Activated CD4-positive, alpha-beta T cell treated with anti-CD3 and anti-CD28 coated beads for 1 hour (primary cell): ENCODE measurements at regions not wholly inside any gene's neighbourhood (a gene's known extent, or its start where the extent isn't known, plus 50 kb on each side); places are given as distances from the start of the nearest gene placed in this dataset.

Source experiments
- DNase-seq: peaks from one replicate; pipeline ENCODE4 v3.0.0-alpha.2; 2020

DNA sequence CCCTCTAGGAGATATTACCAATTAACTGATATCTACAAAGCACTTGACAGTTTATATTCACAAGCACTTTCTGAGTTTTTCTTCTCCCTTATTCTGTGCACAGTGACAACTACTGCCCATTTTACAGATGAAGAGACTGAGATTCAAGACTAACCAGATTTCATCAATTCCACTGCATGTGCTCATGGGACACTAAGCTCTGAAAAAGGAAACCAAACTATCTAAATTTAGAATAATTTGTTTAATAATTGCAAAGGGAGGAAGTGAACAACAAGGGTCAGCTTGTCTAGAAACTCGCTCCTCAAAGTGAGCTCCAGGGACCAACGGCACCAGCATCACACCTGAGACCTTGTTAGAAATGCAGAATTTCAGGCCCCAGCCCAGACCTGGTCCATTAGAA, 50.8 kb upstream of the MYLIP start:
- DNase-seq = no peak

DNA sequence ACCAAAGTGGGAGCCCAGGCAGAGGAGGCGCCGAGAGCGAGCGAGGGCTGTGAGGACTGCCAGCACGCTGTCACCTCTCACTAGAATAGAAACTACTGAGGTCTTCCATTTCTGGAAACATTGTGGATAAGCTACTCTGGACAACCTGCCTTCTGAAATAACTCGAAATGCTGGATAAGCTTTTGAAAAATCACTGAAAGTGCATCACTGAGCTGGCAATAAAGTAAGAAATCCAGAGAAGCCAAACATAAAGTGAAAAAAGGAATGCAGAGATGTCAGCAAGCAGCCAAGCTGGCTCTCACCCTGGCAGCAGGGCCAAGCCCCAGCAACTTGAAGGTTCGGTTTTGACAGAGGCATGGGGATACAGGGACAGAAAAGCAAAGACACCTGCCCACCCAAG, 59.2 kb upstream of the MYLIP start:
- no peak for DNase-seq

DNA sequence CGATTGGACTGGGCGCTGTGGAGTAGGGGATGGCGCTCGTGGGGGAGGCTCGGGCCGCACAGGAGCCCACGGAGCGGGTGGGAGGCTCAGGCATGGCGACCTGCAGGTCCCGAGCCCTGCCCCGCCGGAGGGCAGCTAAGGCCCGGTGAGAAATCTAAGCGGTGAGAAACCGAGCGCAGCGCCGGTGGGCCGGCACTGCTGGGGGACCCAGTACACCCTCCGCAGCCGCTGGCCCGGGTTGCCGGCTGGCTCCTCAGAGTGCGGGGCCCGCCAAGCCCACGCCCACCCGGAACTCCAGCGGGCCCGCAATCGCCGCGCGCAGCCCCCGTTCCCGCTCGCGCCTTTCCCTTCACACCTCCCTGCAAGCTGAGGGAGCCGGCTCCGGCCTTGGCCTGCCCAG, 59.7 kb upstream of the MYLIP start:
- no peak for DNase-seq

DNA sequence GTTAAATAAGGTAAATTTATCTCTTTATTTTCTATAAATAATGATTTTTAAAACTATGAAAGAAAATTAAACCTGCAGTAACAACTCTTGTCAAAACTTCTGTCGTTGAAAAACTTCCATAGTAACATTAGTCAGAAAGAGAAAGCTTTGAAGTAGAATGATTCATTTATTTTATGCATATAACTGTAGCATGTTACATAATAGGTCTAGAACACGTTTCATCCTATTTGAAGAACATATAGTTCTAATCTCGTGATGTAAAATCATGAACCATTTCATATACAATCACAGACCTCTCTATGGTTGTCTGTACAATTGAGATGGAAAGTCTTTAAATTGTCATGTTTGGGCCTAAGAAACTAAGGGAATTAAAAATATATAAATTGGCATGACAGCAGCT, 61.3 kb upstream of the MYLIP start:
- DNase-seq = no peak

DNA sequence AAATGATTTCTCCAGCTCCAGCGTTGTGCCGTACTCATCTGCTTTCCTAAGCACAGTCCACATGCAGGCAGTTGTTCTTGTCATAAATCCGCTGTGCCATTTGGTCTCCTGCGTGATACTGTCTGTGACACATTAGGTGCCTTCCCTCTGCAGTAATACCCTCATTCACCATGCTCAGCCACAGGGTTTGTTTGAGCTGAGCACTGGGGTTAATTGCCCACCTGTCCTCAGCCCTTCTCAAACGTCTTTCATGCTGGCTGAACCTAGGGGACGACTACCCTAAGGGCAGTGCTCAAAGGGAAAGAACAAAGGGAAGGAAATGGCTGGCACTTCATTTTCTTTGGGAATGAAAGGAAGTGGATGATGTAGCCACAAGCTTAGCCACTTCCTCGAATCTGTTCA, 64.2 kb upstream of the MYLIP start:
- no peak for DNase-seq

DNA sequence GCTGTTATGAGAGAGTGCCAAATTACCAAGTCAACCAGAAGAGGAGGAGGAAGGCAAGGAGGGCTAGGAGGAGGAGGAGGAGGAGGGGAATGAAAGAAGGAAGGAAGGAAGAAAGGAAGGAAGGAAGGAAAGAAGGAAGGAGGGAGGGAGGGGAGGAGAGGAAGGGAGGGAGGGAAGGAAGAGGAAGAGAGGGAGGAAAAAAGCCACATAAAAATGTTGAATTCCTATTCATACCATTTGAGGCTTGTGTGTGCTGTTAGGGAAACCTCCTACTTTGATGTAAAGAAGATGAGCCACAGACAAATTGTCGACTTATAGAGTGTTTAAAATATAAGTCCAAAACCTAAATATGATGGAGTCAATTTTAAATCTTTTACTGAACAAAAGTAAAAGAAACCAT, 65.3 kb upstream of the MYLIP start:
- DNase-seq = no peak

DNA sequence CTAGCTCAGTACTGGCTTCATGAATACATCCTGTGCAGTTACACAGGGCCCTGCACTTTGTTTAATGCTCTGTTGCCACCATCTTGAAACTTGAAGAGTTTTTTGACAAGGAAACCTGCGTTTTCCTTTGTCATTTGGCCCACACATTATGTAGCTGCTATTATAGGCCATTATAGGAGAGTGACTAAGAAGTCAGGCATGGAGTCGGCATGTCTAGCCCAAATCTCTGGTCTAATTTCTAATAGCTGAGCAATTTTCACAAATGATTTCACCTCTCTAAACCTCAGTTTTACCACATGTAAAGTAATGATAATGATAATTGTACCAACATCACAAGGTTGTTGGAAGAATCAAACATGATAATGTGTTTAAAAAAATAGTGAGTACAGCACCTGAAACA, 67.1 kb upstream of the MYLIP start:
- DNase-seq = no peak

DNA sequence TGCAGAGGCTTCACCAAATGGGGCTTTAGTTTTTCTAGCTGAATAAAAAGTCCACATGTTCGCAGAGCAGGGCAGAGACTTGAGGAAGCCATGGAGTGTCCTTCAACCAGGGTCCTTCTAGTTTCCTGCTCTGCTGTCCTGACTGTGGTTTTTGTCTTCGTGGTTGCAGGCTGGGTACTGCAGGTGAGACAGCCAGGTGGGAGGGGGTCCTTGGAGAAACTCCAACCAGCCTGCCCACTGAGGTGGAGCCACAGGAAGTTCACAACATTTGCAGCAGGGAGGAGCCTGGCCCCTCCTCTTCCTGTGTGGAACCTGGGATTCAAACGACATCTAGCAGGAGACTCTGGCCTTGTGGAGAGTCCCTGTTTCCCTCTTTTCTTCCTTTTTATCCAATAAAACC, 68.8 kb upstream of the MYLIP start:
- DNase-seq = no peak

DNA sequence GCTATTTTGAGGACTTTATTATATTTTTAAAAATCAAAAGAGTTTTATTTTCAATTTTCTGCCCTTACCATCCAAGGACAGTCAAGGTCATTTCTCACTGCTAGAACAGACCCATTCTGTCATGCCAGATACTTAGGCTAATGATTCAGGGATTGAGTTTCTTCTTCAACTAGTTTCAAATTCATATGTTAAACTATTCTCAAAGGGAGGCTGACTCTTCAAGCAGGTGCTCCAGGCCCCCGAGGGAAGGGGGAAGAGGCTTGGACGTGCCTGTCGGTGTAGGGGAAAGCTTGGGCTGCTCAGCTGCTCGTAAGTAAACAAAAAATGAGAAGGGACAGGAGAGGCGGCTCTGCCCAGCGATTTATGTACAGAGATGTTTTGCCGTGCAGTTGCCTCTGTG, 69.4 kb upstream of the MYLIP start:
- no peak for DNase-seq

DNA sequence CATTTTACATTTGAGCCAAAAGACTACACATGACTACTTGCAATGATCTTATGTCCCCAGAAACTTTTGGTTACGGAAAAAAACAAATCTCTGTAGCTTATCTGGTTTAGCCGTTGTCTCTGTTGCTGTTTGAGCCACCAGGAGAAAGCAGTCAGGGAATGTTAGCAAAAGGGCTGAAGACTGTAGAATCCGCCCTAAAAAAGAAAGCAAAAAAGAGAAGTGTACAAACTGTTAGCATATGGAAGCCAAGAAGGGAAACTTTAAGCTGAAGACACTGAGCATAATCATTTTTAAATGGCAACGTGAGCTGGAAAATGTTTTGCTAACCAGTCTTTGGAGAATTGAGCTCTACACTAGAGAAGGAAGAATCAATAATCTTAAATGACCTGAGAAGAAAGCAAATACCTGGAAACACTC, 69.9 kb upstream of the MYLIP start:
- no peak for DNase-seq

DNA sequence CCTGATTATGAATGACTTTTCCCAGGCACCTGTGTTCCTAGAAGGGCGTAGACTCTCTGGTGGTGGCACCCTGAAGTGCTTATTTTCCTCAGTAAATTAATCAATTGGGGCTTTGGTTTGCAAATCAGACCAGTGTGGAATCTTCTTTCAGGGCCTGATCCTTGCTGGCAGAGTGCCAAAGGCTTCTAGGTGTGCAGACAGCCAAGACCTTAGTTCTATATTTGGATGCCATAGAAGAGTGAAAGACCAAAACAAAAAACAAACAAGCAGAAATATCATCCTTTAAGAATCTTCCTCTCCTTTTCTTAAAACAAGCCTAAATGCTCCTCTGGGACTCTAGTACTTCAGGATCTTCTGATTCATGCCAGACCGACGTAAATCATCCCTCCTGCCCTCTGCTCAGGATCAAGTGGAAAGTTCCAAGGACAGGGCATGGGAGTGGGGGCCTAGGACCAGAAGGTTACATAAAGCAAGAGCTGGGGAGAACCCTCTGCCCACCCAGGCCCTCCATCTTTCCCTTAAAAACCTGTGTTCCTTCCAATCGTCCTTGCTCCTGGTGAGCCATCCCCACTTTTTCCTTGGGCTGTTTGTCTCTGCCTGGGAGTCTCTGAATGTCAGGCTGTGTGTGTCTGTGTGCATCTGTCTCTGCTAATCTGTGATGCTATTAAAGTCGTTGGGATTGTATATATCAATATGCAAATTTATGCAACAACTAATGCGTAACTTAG, 70.5 kb upstream of the MYLIP start:
- DNase-seq = no peak

DNA sequence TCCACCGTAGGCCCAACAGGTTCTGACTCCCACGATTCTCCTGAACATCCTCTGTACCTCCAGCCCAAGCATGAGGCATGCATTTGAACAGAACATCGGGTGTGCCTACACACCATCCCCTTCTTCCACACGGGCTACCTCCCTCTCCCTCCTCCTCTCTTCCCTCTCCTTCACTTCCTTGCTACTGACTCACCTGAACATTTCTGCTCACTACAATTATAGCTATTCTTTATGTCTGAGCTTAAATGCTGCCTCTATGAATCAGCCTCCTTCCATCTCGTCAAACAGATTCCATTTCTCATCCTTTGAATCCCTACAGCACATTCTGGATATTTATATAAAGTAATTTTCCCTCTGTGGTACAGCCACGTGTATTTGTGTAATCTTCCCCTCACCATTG, 71.4 kb upstream of the MYLIP start:
- no peak for DNase-seq

DNA sequence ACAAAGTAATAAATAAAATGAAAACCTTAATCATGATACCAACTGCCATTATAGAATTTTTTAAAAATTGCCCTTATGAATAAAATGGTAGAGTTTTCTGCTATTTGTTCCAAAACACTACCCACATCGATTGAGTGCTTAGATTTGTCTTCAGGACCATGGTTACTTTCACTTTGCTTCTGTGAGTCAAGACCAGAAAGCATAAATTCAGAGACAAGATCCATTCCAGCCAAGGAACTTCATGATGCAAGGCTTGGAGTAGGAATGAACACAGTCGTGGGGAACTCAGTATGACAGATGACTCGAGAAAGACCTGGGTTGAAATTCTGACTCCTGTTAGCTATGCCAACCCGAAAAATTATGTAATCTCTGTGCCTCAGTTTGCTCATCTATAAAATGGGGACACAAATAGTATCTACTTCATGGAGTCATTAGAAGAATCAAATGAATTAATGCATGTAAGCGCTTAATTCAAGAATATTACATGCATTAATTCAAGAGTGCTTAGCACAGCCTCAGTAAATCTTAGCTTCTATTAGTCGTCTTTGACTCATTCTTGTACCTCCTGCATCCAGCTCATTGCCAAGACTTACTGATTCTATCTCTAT, 72.5 kb upstream of the MYLIP start:
- no peak for DNase-seq

DNA sequence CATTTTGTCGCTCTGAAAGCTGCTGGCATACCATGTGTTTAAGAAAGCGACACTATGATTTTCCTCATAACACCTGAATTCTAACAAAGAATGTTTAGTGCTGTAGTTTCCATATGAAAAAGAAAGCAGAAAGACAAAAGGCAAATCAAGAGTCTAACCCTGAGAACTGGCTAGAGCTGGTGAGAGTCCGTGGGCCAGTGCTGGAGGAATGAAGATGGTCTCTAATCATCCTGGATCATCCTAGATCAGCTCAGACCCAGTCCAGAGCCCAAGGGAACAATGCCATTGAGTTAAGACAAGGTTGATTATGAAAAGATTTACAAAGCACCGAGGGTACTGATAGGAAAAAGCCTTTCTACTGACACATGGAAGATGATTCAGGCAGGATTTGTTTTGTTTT, 73.0 kb upstream of the MYLIP start:
- no peak for DNase-seq

DNA sequence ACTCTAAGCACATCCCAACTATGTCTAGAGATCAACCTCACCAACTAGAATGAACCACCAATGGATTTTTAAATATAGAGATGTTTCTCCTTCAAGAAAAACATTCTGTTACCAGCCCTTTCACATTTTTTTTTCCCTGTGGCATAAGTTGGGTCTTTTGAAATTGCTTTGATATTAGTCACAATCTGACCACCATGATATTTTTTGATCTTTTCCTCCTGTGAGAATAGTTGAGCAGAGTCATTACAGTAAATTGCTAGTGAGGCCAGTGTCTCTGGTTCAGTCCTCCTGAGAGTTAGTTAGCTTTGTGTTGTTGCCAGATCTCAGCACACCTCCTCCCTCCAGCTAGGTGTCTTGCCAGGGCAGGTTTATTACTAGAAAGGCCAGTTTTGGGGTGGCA, 79.7 kb upstream of the MYLIP start:
- DNase-seq = no peak

DNA sequence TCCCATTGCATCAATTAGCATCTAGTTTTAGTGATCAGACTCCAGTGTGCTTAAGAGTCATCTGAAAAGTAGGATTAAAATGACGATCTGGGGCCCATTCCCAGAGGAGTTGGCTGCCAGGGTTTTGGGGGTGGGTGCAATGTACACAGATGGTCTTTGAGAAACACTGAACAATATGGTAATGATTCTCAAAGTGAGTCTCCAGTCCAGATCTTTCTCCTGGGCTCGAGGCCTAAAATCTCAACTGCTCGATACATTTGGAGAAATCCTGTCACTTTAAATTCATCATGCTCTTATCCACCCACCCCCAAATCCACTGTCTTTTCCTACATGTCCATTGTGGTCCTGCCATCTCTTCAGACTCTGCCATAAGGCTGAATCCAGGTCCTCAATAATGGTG, 80.7 kb upstream of the MYLIP start:
- no peak for DNase-seq

DNA sequence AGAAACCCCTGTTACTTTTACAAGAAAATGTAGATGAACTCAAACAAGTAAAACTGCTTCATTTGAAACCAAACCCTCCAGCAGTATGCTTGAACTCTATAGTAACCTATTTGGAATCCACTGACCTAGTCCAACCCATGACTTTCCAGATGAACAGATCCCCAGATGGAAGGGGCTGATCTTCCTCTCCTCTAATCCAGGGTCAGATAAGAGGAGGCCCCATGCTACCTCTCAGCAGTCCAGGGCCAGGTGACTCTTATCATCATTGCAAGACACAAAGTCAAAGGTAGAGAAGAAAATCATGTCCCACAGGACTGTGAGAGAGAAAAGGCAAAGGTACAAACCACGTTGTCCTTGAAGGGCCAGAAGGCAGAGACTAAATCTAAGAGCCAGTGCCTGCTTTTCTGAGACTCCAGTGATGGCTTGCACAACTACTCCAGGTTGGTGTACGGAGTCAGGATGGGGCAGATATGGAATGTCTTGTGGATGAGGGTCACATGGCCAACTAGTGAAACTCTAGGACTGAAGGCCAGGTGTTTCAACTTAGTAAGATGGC, 81.4 kb upstream of the MYLIP start:
- no peak for DNase-seq

DNA sequence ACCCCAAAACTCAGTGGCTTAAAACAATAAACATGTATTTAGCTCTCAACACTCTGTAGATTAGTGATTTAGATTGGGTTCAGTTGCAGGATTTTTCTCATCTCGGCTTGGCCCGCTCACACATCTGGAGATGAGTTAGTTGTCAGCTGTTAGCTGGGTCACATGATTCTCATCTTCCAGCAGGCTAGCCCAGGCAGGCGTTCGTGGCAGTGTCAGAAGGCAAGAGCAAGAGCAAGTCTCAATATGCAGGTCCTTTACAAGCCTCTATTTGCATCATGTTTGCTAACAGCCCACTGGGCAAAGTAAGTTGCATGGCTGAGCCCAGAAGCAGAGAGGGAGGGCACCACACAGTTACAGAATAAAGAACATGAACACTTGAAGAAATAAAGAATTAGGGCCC, 83.6 kb upstream of the MYLIP start:
- DNase-seq = no peak

DNA sequence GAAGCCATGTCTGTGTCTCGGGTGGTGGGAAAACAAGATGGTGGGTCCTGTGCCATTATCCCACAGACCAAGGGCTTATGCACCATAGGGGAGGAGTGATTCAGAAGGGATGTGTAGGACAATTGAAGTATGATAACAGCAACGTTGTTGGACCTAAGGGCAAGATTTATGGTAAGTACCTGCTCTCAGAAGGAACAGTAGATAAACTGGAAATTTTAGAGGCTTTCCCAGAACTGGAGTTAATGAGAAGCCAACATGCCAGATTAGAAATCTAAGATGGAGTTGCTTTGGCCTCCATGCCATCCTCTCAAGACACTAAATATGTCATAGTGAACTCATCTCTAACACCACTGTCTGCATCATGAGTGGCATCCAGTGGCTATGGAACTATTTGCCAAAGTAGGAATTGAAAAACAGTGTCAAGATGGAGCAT, 84.7 kb upstream of the MYLIP start:
- no peak for DNase-seq

DNA sequence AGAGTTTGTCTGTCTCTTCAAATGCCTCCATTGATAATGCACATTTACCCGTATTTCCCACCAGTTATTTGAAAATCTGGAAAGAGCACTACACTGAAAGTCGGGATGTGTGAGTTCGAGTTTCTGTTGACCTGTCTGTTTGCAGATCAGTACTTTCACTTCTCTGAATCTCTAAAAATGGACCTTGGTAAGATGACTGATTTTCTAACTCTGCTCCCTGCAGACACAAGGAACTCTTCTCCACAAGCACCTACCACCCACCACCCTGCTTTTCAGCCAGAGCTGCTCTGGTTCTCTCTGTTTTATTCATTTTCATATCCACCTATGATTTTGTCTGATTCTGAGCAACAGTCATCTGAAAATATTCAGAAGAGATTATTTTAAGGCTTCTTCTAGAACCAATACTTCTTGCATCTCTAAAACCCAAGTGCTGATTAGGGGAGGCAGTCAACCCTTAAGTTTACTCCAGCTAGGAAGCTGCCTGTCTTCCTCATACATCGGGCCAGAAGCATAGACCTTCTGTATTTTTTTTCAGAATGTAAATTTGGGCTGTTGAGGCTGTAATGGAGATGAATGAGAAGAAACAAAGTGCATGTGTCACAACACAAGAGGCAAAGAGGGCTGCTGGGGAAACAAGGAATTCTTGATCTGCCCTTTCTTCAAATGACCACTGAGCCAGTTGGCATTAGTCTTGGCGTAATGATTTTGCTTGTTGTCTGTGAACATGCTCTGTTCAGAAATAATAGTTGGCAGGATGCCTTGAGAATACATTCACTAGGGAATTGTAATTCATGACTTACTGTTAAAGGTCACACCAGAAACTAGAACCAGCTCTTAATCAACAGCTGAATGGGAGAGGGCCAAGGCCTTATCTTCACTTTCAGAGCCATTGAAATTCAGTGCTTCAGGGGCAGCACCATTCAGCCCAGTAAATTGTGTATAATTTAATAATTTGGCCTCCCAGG, 85.4 kb upstream of the MYLIP start:
- no peak for DNase-seq

DNA sequence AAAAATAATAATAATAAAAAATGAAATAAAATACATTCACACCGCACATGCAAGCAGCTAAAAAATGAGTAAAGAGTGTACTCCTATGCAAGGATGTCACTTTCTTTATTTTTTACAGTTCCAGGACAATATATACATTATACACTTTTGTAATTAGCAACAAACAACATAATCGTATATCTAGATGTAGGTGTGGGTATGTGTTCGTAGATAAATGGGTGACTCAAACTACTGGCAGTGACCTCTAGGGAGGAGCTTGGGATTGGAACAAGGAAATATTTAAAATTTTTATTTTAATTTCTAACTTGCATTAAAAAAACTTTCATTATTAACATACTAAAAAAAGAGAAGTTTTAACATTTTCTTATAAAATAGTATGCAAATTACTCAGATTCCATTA, 86.1 kb upstream of the MYLIP start:
- no peak for DNase-seq

DNA sequence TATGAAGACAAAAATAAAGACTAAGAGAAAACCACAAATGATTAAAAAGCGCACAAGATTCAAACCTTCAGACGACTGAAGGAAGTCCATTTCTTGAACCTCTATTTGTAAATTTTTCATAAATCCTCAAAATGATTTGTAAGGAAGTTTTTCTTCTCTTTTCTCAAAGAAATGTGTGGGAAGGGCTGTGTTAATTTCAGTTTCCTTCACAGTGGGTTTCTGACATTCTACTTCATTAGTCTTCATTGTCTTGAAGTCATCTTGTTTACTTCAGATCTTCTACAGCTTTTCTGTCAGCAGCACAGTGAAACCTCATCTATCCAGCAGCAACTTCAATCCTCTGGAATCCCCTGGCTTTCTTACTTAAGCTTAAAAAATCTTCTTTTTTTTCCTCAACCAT, 87.6 kb upstream of the MYLIP start:
- DNase-seq = no peak

DNA sequence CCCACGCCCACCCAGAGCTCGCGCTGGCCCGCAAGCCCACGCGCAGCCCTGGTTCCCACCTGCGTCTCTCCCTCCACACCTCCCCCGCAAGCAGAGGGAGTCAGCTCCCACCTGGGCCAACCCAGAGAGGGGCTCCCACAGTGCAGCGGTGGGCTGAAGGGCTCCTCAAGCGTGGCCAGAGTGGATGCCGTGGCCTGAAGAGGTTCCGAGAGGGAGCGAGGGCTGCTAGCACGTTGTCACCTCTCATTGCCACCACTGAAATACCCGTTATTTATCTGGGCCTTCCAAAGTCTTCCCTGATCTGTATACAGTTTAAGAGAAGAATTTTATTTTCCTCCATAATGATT, 88.3 kb upstream of the MYLIP start:
- DNase-seq = no peak
